ENCODE measurements at regions not wholly inside any gene's neighbourhood (a gene's known extent, or its start where the extent isn't known, plus 50 kb on each side); places are given as distances from the start of the nearest gene placed in this dataset.
A peak's percentile ranks its signal among the peaks of the same experiment; 100 is the strongest.

DNA sequence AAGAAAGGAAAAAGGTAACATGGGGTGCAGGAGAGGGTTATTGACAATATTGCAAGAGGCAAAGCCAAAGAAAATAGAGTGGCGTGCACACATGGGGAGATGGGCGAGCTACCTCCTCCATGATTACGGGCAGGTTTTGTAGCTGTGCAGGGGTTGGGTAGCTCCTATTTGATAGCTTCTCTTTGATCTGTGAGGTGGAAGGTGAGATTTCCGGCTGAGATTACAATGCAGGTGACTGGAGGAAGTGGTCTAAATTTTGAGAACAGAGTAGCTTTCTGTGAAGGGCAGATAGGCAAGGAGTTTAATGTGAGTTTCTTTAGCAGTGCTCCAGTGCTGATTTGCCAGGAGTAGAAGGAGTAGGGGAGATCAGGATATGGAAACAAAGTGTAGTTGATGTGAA lies 263.4 kb downstream of the PLA2G4A start:
- no peaks in the 10 kb centered on the region for H3K27me3 Mint-ChIP-seq
- TF ChIP-seq, protein P1, sequence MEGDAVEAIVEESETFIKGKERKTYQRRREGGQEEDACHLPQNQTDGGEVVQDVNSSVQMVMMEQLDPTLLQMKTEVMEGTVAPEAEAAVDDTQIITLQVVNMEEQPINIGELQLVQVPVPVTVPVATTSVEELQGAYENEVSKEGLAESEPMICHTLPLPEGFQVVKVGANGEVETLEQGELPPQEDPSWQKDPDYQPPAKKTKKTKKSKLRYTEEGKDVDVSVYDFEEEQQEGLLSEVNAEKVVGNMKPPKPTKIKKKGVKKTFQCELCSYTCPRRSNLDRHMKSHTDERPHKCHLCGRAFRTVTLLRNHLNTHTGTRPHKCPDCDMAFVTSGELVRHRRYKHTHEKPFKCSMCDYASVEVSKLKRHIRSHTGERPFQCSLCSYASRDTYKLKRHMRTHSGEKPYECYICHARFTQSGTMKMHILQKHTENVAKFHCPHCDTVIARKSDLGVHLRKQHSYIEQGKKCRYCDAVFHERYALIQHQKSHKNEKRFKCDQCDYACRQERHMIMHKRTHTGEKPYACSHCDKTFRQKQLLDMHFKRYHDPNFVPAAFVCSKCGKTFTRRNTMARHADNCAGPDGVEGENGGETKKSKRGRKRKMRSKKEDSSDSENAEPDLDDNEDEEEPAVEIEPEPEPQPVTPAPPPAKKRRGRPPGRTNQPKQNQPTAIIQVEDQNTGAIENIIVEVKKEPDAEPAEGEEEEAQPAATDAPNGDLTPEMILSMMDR (IDR thresholded peaks at IDR 0.05), result no peak
- DNase-seq, result peak in 4 of 14 experiments; percentile 19 to 72 (median 59)

DNA sequence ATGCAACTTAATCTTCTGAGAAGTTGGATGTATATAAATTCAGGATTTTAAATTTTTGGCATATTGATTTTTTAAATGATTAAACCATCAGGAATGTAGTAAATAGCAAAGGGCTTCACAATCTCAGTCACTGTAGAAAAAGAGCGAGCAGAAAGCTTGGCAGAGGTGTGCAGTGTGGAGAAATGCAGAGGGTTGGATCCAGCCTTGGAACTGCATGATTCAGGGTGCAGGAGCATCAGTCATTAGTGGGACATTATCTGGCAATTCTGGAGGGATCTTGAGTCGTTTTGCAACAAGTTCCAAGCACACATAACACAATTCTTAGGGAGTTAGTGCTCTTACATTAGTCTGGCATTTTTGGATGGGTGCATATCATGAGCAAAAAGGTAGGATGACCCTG lies 267.9 kb downstream of the PLA2G4A start:
- Histone ChIP-seq H3K4me1 (ENCODE audit: insufficient read depth, low read length) (peaks cover 7% of the 10 kb centered on the region), H3K27ac (ENCODE audit: low read depth in 1 of 2, low read length in 2 of 2) (no peak overlapping the region), H3K27me3 (ENCODE audit: control insufficient read depth in 1 of 2, insufficient read depth in 2 of 2, low read length in 2 of 2) (no peaks in the 10 kb centered on the region), H3K9me3 (ENCODE audit: control insufficient read depth in 1 of 2, insufficient read depth in 1 of 2, low read length in 2 of 2) (no peaks in the 10 kb centered on the region), H3K36me3 (ENCODE audit: insufficient read depth, low read length) (no peaks in the 10 kb centered on the region), H3K4me3 (ENCODE audit: low read length) (no peak overlapping the region)
- CTCF ChIA-PET, result no interaction called here
- peaks cover 2% of the 10 kb centered on the region for H3K9me3 Mint-ChIP-seq
- POLR2A ChIA-PET, result no interaction called here
- ATAC-seq (ENCODE audit: poor library complexity) (no peak), DNase-seq (no peak)
- H3K36me3 Mint-ChIP-seq (ENCODE audit: low read depth), result no peaks in the 10 kb centered on the region
- no peak overlapping the region for H3K4me3 Mint-ChIP-seq
- TF ChIP-seq, protein P1 (IDR thresholded peaks at IDR 0.05), result no peak
- H3K27ac Mint-ChIP-seq, result no peak overlapping the region
- peaks cover 15% of the 10 kb centered on the region for H3K4me1 Mint-ChIP-seq (ENCODE audit: low read depth)
- intact Hi-C loops (cut with DNase I, micrococcal nuclease), result no loop called here
- H3K27me3 Mint-ChIP-seq, result no peaks in the 10 kb centered on the region

More for the DNA sequence above, 263.4 kb downstream of the PLA2G4A start:
- intact Hi-C loops (cut with DNase I, micrococcal nuclease), result no loop called here
- Mint-ChIP-seq H3K4me3 (peak overlapping the region; percentile 26), H3K27ac (peak overlapping the region; percentile 9), H3K4me1 (ENCODE audit: low read depth) (peaks cover 21% of the 10 kb centered on the region), H3K36me3 (ENCODE audit: low read depth) (no peaks in the 10 kb centered on the region), H3K9me3 (peaks cover 5% of the 10 kb centered on the region)
- no peaks in the 10 kb centered on the region for H3K27me3 ChIP-seq (ENCODE audit: control insufficient read depth in 1 of 2, insufficient read depth in 2 of 2, low read length in 2 of 2)
- H3K4me1 ChIP-seq (ENCODE audit: insufficient read depth, low read length), result peaks cover 7% of the 10 kb centered on the region
- ATAC-seq (ENCODE audit: poor library complexity), result peak; percentile 91
- ChIA-PET POLR2A (interaction anchor here (0.6 to 1.2 kb wide), 4 partner anchors 19 to 200 kb away, joined by 3 to 11 read pairs (median 3); no protein-coding TSS in a partner anchor), CTCF (no interaction called here)
- H3K9me3 ChIP-seq (ENCODE audit: control insufficient read depth in 1 of 2, insufficient read depth in 1 of 2, low read length in 2 of 2), result peaks cover 0 to 5% of the 10 kb centered on the region in 2 experiments
- no peak overlapping the region for H3K4me3 ChIP-seq (ENCODE audit: low read length)
- H3K27ac ChIP-seq (ENCODE audit: low read depth in 1 of 2, low read length in 2 of 2), result no peak overlapping the region
- H3K36me3 ChIP-seq (ENCODE audit: insufficient read depth, low read length), result no peaks in the 10 kb centered on the region

DNA sequence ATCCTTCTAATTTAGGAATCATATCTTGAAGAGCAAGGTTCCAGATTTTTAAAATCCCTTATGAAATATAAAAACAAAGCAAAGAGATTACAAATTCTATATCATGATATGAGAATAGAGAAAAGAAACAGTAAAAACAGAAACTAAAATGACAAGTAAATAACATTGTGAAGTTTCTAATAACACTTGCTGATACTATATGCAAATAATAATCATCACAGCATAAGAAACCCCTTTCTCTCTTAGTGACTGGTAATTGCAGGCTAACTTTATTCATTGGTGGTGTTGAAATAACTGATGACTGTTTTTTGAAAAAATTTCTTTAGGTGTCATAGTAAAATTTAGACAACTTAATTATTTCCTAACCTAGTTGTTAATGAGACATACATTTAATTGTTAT lies 281.6 kb downstream of the PLA2G4A start:
- ATAC-seq (ENCODE audit: poor library complexity) (no peak), DNase-seq (no peak)
- H3K36me3 ChIP-seq (ENCODE audit: insufficient read depth, low read length), result no peaks in the 10 kb centered on the region
- CTCF ChIA-PET, result no interaction called here
- TF ChIP-seq, protein P1 (IDR thresholded peaks at IDR 0.05), result no peak
- H3K27me3 Mint-ChIP-seq, result no peaks in the 10 kb centered on the region
- no peak overlapping the region for H3K27ac Mint-ChIP-seq
- H3K27ac ChIP-seq (ENCODE audit: low read depth in 1 of 2, low read length in 2 of 2), result no peak overlapping the region
- H3K4me1 Mint-ChIP-seq (ENCODE audit: low read depth), result no peaks in the 10 kb centered on the region
- no peaks in the 10 kb centered on the region for H3K4me1 ChIP-seq (ENCODE audit: insufficient read depth, low read length)
- POLR2A ChIA-PET, result no interaction called here
- no peak overlapping the region for H3K4me3 Mint-ChIP-seq
- H3K9me3 Mint-ChIP-seq, result peaks cover 3% of the 10 kb centered on the region
- intact Hi-C loops (cut with DNase I, micrococcal nuclease), result no loop called here
- no peaks in the 10 kb centered on the region for H3K36me3 Mint-ChIP-seq (ENCODE audit: low read depth)
- H3K4me3 ChIP-seq (ENCODE audit: low read length), result no peak overlapping the region
- no peaks in the 10 kb centered on the region for H3K9me3 ChIP-seq (ENCODE audit: control insufficient read depth in 1 of 2, insufficient read depth in 1 of 2, low read length in 2 of 2)
- H3K27me3 ChIP-seq (ENCODE audit: control insufficient read depth in 1 of 2, insufficient read depth in 2 of 2, low read length in 2 of 2), result no peaks in the 10 kb centered on the region
